ENCODE measurements at regions not wholly inside any gene's neighbourhood (a gene's known extent, or its start where the extent isn't known, plus 50 kb on each side); places are given as distances from the start of the nearest gene placed in this dataset.

GRCh38 chr22:47517062-47517461 is 754.6 kb downstream of the TBC1D22A start:
- TF ChIP-seq ATF4 (CRISPR knock-in tag; IDR thresholded peaks at IDR 0.05) (no peak), KLF13 (CRISPR knock-in tag; IDR thresholded peaks at IDR 0.05) (no peak), TCF7L2 (IDR thresholded peaks at IDR 0.05; ENCODE audit: low read depth, low read length) (no peak), SRSF4 (IDR thresholded peaks at IDR 0.05; ENCODE audit: low read depth, low read length, poor library complexity, severe bottlenecking) (no peak), KLF16 (CRISPR knock-in tag; IDR thresholded peaks at IDR 0.05) (no peak), SIN3A (IDR thresholded peaks at IDR 0.05; ENCODE audit: borderline replicate concordance, low read depth, low read length) (no peak), ZNF407 (CRISPR knock-in tag; IDR thresholded peaks at IDR 0.05; ENCODE audit: not compliant biosample characterization) (no peak)

Measured in HepG2 (cell line).